HL-60 (cell line): ENCODE measurements at regions not wholly inside any gene's neighbourhood (a gene's known extent, or its start where the extent isn't known, plus 50 kb on each side); places are given as distances from the start of the nearest gene placed in this dataset.

Source experiments
- DNase-seq, 2 experiments: peaks; one replicate each; pipeline ENCODE4 v3.0.0-alpha.2; 2010 to 2020; ENCODE audit warnings: low read depth in 1 of 2, low spot score in 1 of 2
- H3K27ac ChIP-seq: fragments of 250-450 bp; sonication (Bioruptor Pico); replicated peaks from 2 replicates; pipeline ENCODE4 v1.5.1; 2020; ENCODE audit warnings: mild to moderate bottlenecking, moderate library complexity
- H3K27me3 ChIP-seq: fragments of 250-450 bp; sonication (Bioruptor Pico); 2 replicates; pipeline ENCODE4 v1.5.1; 2021; ENCODE audit warnings: mild to moderate bottlenecking, moderate library complexity; ENCODE audit not compliant: insufficient read depth, poor library complexity, severe bottlenecking
- H3K4me3 ChIP-seq: replicated peaks from 2 replicates; pipeline ENCODE4 v1.5.1; 2011; ENCODE audit warnings: mild to moderate bottlenecking, control low read depth, low read length; ENCODE audit not compliant: insufficient read depth
- CTCF ChIP-seq: IDR thresholded peaks from one replicate; pipeline ENCODE4 v1.5.1; 2011; ENCODE audit warnings: low read length, control low read depth, inconsistent platforms; ENCODE audit not compliant: insufficient read depth
- GABPA ChIP-seq: IDR thresholded peaks from 2 replicates; pipeline ENCODE4 v1.6.1; 2012; ENCODE audit warnings: low read depth
- POLR2AphosphoS5 ChIP-seq: IDR thresholded peaks from 2 replicates; pipeline ENCODE4 v1.6.1; 2012; ENCODE audit warnings: low read depth
- SPI1 ChIP-seq: IDR thresholded peaks from 2 replicates; pipeline ENCODE4 v1.6.1; 2012; ENCODE audit warnings: low read depth, mild to moderate bottlenecking, borderline replicate concordance
- TF ChIP-seq, protein P1 (sequence below): IDR thresholded peaks from 2 replicates; pipeline ENCODE4 v1.6.1; 2012; ENCODE audit warnings: low read depth; ENCODE audit not compliant: insufficient replicate concordance

- TF ChIP-seq, protein P1, sequence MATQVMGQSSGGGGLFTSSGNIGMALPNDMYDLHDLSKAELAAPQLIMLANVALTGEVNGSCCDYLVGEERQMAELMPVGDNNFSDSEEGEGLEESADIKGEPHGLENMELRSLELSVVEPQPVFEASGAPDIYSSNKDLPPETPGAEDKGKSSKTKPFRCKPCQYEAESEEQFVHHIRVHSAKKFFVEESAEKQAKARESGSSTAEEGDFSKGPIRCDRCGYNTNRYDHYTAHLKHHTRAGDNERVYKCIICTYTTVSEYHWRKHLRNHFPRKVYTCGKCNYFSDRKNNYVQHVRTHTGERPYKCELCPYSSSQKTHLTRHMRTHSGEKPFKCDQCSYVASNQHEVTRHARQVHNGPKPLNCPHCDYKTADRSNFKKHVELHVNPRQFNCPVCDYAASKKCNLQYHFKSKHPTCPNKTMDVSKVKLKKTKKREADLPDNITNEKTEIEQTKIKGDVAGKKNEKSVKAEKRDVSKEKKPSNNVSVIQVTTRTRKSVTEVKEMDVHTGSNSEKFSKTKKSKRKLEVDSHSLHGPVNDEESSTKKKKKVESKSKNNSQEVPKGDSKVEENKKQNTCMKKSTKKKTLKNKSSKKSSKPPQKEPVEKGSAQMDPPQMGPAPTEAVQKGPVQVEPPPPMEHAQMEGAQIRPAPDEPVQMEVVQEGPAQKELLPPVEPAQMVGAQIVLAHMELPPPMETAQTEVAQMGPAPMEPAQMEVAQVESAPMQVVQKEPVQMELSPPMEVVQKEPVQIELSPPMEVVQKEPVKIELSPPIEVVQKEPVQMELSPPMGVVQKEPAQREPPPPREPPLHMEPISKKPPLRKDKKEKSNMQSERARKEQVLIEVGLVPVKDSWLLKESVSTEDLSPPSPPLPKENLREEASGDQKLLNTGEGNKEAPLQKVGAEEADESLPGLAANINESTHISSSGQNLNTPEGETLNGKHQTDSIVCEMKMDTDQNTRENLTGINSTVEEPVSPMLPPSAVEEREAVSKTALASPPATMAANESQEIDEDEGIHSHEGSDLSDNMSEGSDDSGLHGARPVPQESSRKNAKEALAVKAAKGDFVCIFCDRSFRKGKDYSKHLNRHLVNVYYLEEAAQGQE = no peak
- TF ChIP-seq POLR2AphosphoS5 (no peak), SPI1 (no peak), GABPA (no peak), CTCF (no peak)
- H3K27me3 ChIP-seq = peaks cover 9% of the 10 kb centered on the region
- no peak overlapping the region for H3K4me3 ChIP-seq
- no peak for DNase-seq
- H3K27ac ChIP-seq = no peak overlapping the region
Observed at GRCh38 chr6:125558241-125558843, 191.1 kb upstream of the HEY2 start.

- Histone ChIP-seq H3K27me3 (peaks cover 9% of the 10 kb centered on the region), H3K27ac (no peak overlapping the region), H3K4me3 (no peak overlapping the region)
- TF ChIP-seq, protein P1 = no peak
- no peak for TF ChIP-seq CTCF
- no peak for TF ChIP-seq POLR2AphosphoS5
- TF ChIP-seq SPI1 = no peak
- no peak for TF ChIP-seq GABPA
- no peak for DNase-seq
Observed at GRCh38 chr6:125558907-125559306, 190.5 kb upstream of the HEY2 start.

GRCh38 chr6:125562156-125562555, 187.3 kb upstream of the HEY2 start:
- DNase-seq = no peak
- no peak overlapping the region for H3K27ac ChIP-seq
- TF ChIP-seq POLR2AphosphoS5 = no peak
- TF ChIP-seq GABPA = no peak
- TF ChIP-seq, protein P1 = no peak
- H3K4me3 ChIP-seq = no peak overlapping the region
- H3K27me3 ChIP-seq = no peaks in the 10 kb centered on the region
